ENCODE measurements at regions not wholly inside any gene's neighbourhood (a gene's known extent, or its start where the extent isn't known, plus 50 kb on each side); places are given as distances from the start of the nearest gene placed in this dataset.

GRCh38 chr11:80687941-80688340, 1247.1 kb upstream of the TENM4 start:
- no peak for TF ChIP-seq YY1 (IDR thresholded peaks at IDR 0.05; ENCODE audit: insufficient read depth, insufficient read length)
- TF ChIP-seq SUZ12 (IDR thresholded peaks at IDR 0.05; ENCODE audit: extremely low read depth, insufficient read depth, insufficient read length): no peak
- TF ChIP-seq ZNF274 (IDR thresholded peaks at IDR 0.05; ENCODE audit: low read depth, low read length): no peak
